NCI-H345 (cell line): ENCODE measurements at regions not wholly inside any gene's neighbourhood (a gene's known extent, or its start where the extent isn't known, plus 50 kb on each side); places are given as distances from the start of the nearest gene placed in this dataset.
"Not testable (repeated sequence)": the region's sequence is repeated elsewhere in the genome, so short reads cannot be mapped to it uniquely, and the experiment has no call there.

Experiments
- DNase-seq: peaks from one replicate; lab custom pipeline; 2025; lab: John Stamatoyannopoulos, UW

GRCh38 chr2:111448796-111449195 lies 328.1 kb downstream of the BCL2L11 start:
- not testable (repeated sequence) for DNase-seq

GRCh38 chr2:111450526-111450925 lies 329.8 kb downstream of the BCL2L11 start:
- not testable (repeated sequence) for DNase-seq

GRCh38 chr2:111451692-111452199 lies 331.0 kb downstream of the BCL2L11 start:
- not testable (repeated sequence) for DNase-seq

- not testable (repeated sequence) for DNase-seq
Observed at GRCh38 chr2:111452208-111452607, 331.5 kb downstream of the BCL2L11 start.

GRCh38 chr2:111453308-111453707 lies 332.6 kb downstream of the BCL2L11 start:
- not testable (repeated sequence) for DNase-seq

- DNase-seq = not testable (repeated sequence)
Observed at GRCh38 chr2:111453816-111454215, 333.1 kb downstream of the BCL2L11 start.

- DNase-seq = not testable (repeated sequence)
Observed at GRCh38 chr2:111454404-111454803, 333.7 kb downstream of the BCL2L11 start.

- not testable (repeated sequence) for DNase-seq
Observed at GRCh38 chr2:111455016-111456015, 334.6 kb downstream of the BCL2L11 start.

GRCh38 chr2:111457191-111457590 lies 336.5 kb downstream of the BCL2L11 start:
- DNase-seq = not testable (repeated sequence)

GRCh38 chr2:111460901-111461300 lies 340.2 kb downstream of the BCL2L11 start:
- not testable (repeated sequence) for DNase-seq

- DNase-seq = not testable (repeated sequence)
Observed at GRCh38 chr2:111461831-111462230, 341.1 kb downstream of the BCL2L11 start.

- not testable (repeated sequence) for DNase-seq
Observed at GRCh38 chr2:111462572-111462971, 341.9 kb downstream of the BCL2L11 start.

- DNase-seq = not testable (repeated sequence)
Observed at GRCh38 chr2:111463238-111463848, 342.6 kb downstream of the BCL2L11 start.

- not testable (repeated sequence) for DNase-seq
Observed at GRCh38 chr2:111463956-111464355, 343.2 kb downstream of the BCL2L11 start.

- DNase-seq = not testable (repeated sequence)
Observed at GRCh38 chr2:111464367-111464766, 343.7 kb downstream of the BCL2L11 start.

- not testable (repeated sequence) for DNase-seq
Observed at GRCh38 chr2:111465521-111465920, 344.8 kb downstream of the BCL2L11 start.

- DNase-seq = not testable (repeated sequence)
Observed at GRCh38 chr2:111466744-111467143, 346.0 kb downstream of the BCL2L11 start.

GRCh38 chr2:111470924-111471323 lies 350.2 kb downstream of the BCL2L11 start:
- DNase-seq = not testable (repeated sequence)

GRCh38 chr2:111471791-111472530 lies 351.2 kb downstream of the BCL2L11 start:
- DNase-seq = not testable (repeated sequence)

- not testable (repeated sequence) for DNase-seq
Observed at GRCh38 chr2:111472844-111473403, 352.2 kb downstream of the BCL2L11 start.

- not testable (repeated sequence) for DNase-seq
Observed at GRCh38 chr2:111473522-111473921, 352.8 kb downstream of the BCL2L11 start.
